KG1 (cell line): ENCODE measurements at regions not wholly inside any gene's neighbourhood (a gene's known extent, or its start where the extent isn't known, plus 50 kb on each side); places are given as distances from the start of the nearest gene placed in this dataset.

ENCODE experiments used
- DNase-seq: peaks from one replicate; lab custom pipeline; 2025; lab: John Stamatoyannopoulos, UW

- DNase-seq, result no peak
These were observed 244.1 kb upstream of the AKR1E2 start for GRCh38 chr10:4581929-4582328.

- DNase-seq, result no peak
These were observed 246.2 kb upstream of the AKR1E2 start for GRCh38 chr10:4579844-4580243.

- no peak for DNase-seq
These were observed 249.8 kb upstream of the AKR1E2 start for GRCh38 chr10:4576206-4576605.

- DNase-seq, result no peak
These were observed 256.9 kb upstream of the AKR1E2 start for GRCh38 chr10:4569151-4569550.

GRCh38 chr10:4568731-4569130, 257.3 kb upstream of the AKR1E2 start:
- no peak for DNase-seq

- no peak for DNase-seq
These were observed 257.9 kb upstream of the AKR1E2 start for GRCh38 chr10:4568086-4568485.

GRCh38 chr10:4567637-4568036, 258.4 kb upstream of the AKR1E2 start:
- DNase-seq, result no peak

GRCh38 chr10:4566011-4566410, 260.0 kb upstream of the AKR1E2 start:
- no peak for DNase-seq

- no peak for DNase-seq
These were observed 264.7 kb upstream of the AKR1E2 start for GRCh38 chr10:4561296-4561695.

GRCh38 chr10:4557469-4557868, 268.5 kb upstream of the AKR1E2 start:
- DNase-seq, result no peak

GRCh38 chr10:4556527-4556926, 269.5 kb upstream of the AKR1E2 start:
- no peak for DNase-seq

GRCh38 chr10:4555920-4556319, 270.1 kb upstream of the AKR1E2 start:
- no peak for DNase-seq

- no peak for DNase-seq
These were observed 276.8 kb upstream of the AKR1E2 start for GRCh38 chr10:4549139-4549653.

GRCh38 chr10:4546931-4547330, 279.1 kb upstream of the AKR1E2 start:
- no peak for DNase-seq

GRCh38 chr10:4546500-4546899, 279.5 kb upstream of the AKR1E2 start:
- DNase-seq, result no peak

GRCh38 chr10:4545062-4545461, 280.9 kb upstream of the AKR1E2 start:
- DNase-seq, result no peak

- DNase-seq, result no peak
These were observed 282.0 kb upstream of the AKR1E2 start for GRCh38 chr10:4543938-4544533.

GRCh38 chr10:4541292-4541691, 284.7 kb upstream of the AKR1E2 start:
- DNase-seq, result no peak

- DNase-seq, result no peak
These were observed 288.0 kb upstream of the AKR1E2 start for GRCh38 chr10:4538016-4538415.

- no peak for DNase-seq
These were observed 290.5 kb upstream of the AKR1E2 start for GRCh38 chr10:4535521-4535920.

GRCh38 chr10:4533621-4534020, 292.4 kb upstream of the AKR1E2 start:
- no peak for DNase-seq

GRCh38 chr10:4532976-4533375, 293.0 kb upstream of the AKR1E2 start:
- no peak for DNase-seq

GRCh38 chr10:4532467-4532866, 293.5 kb upstream of the AKR1E2 start:
- no peak for DNase-seq

GRCh38 chr10:4532011-4532410, 294.0 kb upstream of the AKR1E2 start:
- no peak for DNase-seq
